KMS-11 (cell line): ENCODE measurements at regions not wholly inside any gene's neighbourhood (a gene's known extent, or its start where the extent isn't known, plus 50 kb on each side); places are given as distances from the start of the nearest gene placed in this dataset.

Source experiments
- H2AFZ ChIP-seq: fragments of 200-600 bp; sonication (generic); 2 replicates; pipeline ENCODE4 v1.6.1; 2016; ENCODE audit warnings: antibody characterized with exemption, mixed run types, low read depth
- H3K27ac ChIP-seq: fragments of 200-600 bp; sonication (generic); 2 replicates; pipeline ENCODE4 v1.6.1; 2016; ENCODE audit warnings: mild to moderate bottlenecking, mixed run types
- H3K27me3 ChIP-seq: fragments of 200-600 bp; sonication (generic); 2 replicates; pipeline ENCODE4 v1.6.1; 2017; ENCODE audit warnings: mild to moderate bottlenecking, low read depth, mixed run types, moderate library complexity; ENCODE audit not compliant: insufficient read depth
- H3K36me3 ChIP-seq: fragments of 200-600 bp; sonication (generic); 2 replicates; pipeline ENCODE4 v1.6.1; 2017; ENCODE audit warnings: mild to moderate bottlenecking, mixed run types; ENCODE audit not compliant: insufficient read depth
- H3K4me1 ChIP-seq: fragments of 200-600 bp; sonication (generic); 2 replicates; pipeline ENCODE4 v1.6.1; 2016; ENCODE audit warnings: mild to moderate bottlenecking, low read depth, mixed run types; ENCODE audit not compliant: poor library complexity, severe bottlenecking
- H3K4me2 ChIP-seq: fragments of 200-600 bp; sonication (generic); 2 replicates; pipeline ENCODE4 v1.7.0; 2016; ENCODE audit warnings: mild to moderate bottlenecking, mixed run types
- H3K4me3 ChIP-seq: fragments of 200-600 bp; sonication (generic); IDR thresholded peaks from 2 replicates; pipeline ENCODE4 v1.6.1; 2017; ENCODE audit warnings: low read depth, low read length, mixed read lengths; ENCODE audit not compliant: insufficient read depth
- H3K79me2 ChIP-seq: fragments of 200-600 bp; sonication (generic); 2 replicates; pipeline ENCODE4 v1.6.1; 2016; ENCODE audit warnings: low read depth, mixed run types; ENCODE audit not compliant: insufficient read depth
- H3K9ac ChIP-seq: fragments of 200-600 bp; sonication (generic); 2 replicates; pipeline ENCODE4 v1.6.1; 2016; ENCODE audit warnings: mild to moderate bottlenecking, mixed run types
- H4K20me1 ChIP-seq: fragments of 200-600 bp; sonication (generic); 2 replicates; pipeline ENCODE4 v1.6.1; 2016; ENCODE audit warnings: mild to moderate bottlenecking, mixed run types; ENCODE audit not compliant: insufficient read depth
- CTCF ChIP-seq: fragments of 200-600 bp; sonication (generic); conservative IDR thresholded peaks from 2 replicates; pipeline ENCODE4 v1.6.1; 2017; ENCODE audit warnings: low read depth, mild to moderate bottlenecking, antibody characterized with exemption, low read length, moderate library complexity, mixed read lengths

DNA sequence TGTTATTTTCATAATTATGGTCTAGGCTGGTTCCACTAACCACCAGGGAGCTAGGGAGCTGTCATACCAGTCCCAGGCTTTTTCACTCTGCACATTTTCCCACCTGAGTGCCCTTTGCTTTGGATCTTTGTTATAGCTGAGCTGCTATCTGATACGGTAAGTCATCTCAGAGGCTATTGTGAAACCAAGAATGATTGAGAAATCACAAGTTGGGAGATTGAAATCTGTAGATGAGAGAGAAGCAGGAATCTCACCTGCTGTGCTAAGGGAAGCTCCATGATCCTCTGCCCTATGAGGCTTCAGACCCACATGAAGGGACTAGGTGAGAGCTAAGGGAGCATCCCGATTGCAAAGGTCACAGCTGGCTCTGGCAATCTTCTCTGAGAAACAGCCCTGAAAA lies 307.8 kb downstream of the REEP3 start:
- no peak overlapping the region for H3K9ac ChIP-seq
- no peaks in the 10 kb centered on the region for H3K36me3 ChIP-seq
- no peak overlapping the region for H3K4me3 ChIP-seq
- no peak overlapping the region for H3K27ac ChIP-seq
- H3K27me3 ChIP-seq: no peaks in the 10 kb centered on the region
- H2AFZ ChIP-seq: no peak overlapping the region
- no peaks in the 10 kb centered on the region for H3K79me2 ChIP-seq
- no peak overlapping the region for H3K4me2 ChIP-seq
- no peaks in the 10 kb centered on the region for H4K20me1 ChIP-seq
- no peak for TF ChIP-seq CTCF
- no peaks in the 10 kb centered on the region for H3K4me1 ChIP-seq

DNA sequence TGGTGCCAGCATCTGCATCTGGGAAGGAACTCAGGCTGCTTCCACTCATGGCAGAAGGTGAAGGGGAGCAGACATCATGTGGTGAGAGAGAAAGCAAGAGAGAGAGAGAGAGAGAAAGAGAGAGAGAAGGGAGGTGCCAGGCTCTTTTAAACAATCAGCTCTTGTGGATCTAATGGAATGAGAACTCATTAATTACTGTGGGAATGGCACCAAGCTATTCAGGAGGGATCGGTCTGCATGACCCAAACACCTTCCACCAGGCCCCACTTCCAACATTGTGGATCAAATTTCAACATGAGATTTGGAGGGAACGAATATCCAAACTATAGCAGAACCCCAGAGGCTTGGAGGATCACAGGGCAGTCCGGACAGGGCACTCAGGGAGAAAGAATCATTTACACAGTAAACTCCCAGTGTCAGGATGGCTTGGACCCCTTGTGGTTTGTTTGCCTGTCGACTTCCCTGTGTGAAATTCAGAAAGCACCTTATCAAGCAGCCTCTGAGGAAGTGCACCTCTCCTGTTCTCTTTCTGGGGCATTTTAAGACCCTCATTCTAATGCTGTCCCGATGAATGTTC lies 308.5 kb downstream of the REEP3 start:
- Histone ChIP-seq H3K27me3 (no peaks in the 10 kb centered on the region), H3K27ac (no peak overlapping the region), H3K9ac (no peak overlapping the region), H3K4me3 (no peak overlapping the region), H3K36me3 (no peaks in the 10 kb centered on the region), H4K20me1 (no peaks in the 10 kb centered on the region), H3K4me1 (no peaks in the 10 kb centered on the region), H3K4me2 (no peak overlapping the region), H2AFZ (no peak overlapping the region), H3K79me2 (no peaks in the 10 kb centered on the region)
- TF ChIP-seq CTCF: no peak

DNA sequence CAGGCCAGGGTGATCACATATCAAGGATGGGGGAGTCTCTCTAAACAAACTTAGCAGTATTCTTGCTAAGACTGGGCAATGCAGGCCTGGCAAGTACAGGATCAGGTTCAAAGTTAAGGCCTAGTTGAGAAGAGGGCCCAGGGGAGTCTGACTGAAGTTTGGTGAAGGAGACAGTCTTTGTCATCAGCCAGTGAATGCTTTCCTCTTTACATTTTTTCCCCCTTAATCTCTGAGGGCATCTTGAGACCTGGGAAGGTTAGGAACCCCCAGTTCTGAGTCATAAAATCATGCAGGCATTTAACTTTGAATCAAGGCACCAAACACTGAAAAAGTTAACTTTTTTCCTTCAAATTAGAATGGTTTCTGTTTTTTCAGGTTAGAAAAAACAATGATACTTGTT lies 311.5 kb downstream of the REEP3 start:
- H3K27me3 ChIP-seq: no peaks in the 10 kb centered on the region
- no peaks in the 10 kb centered on the region for H3K4me1 ChIP-seq
- H3K79me2 ChIP-seq: no peaks in the 10 kb centered on the region

GRCh38 chr10:63833411-63834060 lies 312.3 kb downstream of the REEP3 start:
- no peak for TF ChIP-seq CTCF
- Histone ChIP-seq H3K9ac (no peak overlapping the region), H3K4me3 (no peak overlapping the region), H3K4me1 (no peaks in the 10 kb centered on the region), H3K27me3 (no peaks in the 10 kb centered on the region), H3K4me2 (no peak overlapping the region), H2AFZ (no peak overlapping the region), H4K20me1 (no peaks in the 10 kb centered on the region), H3K27ac (no peak overlapping the region), H3K79me2 (no peaks in the 10 kb centered on the region), H3K36me3 (no peaks in the 10 kb centered on the region)

More for the DNA sequence above, 311.5 kb downstream of the REEP3 start:
- no peaks in the 10 kb centered on the region for H3K36me3 ChIP-seq
- no peak overlapping the region for H3K9ac ChIP-seq
- H2AFZ ChIP-seq: no peak overlapping the region
- no peak overlapping the region for H3K4me3 ChIP-seq
- no peak for TF ChIP-seq CTCF
- no peaks in the 10 kb centered on the region for H4K20me1 ChIP-seq
- H3K27ac ChIP-seq: no peak overlapping the region
- no peak overlapping the region for H3K4me2 ChIP-seq
